Esophagus squamous epithelium (tissue), 5 donors: ENCODE measurements at regions not wholly inside any gene's neighbourhood (a gene's known extent, or its start where the extent isn't known, plus 50 kb on each side); places are given as distances from the start of the nearest gene placed in this dataset.
A peak's percentile ranks its signal among the peaks of the same experiment; 100 is the strongest.
"Not testable (repeated sequence)": the region's sequence is repeated elsewhere in the genome, so short reads cannot be mapped to it uniquely, and the experiment has no call there.

ENCODE experiments used
- DNase-seq: peaks from one replicate; lab custom pipeline; 2025; lab: John Stamatoyannopoulos, UW
- H3K27ac ChIP-seq, 4 donors: fragments of 200-600 bp; sonication (generic); one replicate each; pipeline ENCODE4 v1.5.1; 2016 to 2019; ENCODE audit warnings: mild to moderate bottlenecking in 1 of 4
- H3K27me3 ChIP-seq, 4 donors: fragments of 200-600 bp; sonication (generic); 1 replicate in 3 of 4; 2 replicates in 1 of 4; pipeline versions ENCODE4 v1.5.1 to v1.6.0; 2017 to 2021; ENCODE audit warnings: antibody characterized with exemption in 1 of 4
- H3K36me3 ChIP-seq, 3 donors: fragments of 200-600 bp; sonication (generic); one replicate each; pipeline ENCODE4 v1.5.1; 2016 to 2019
- H3K4me1 ChIP-seq, 3 donors: fragments of 200-600 bp; sonication (generic); one replicate each; pipeline ENCODE4 v1.5.1; 2017 to 2019
- H3K4me3 ChIP-seq, 4 donors: fragments of 200-600 bp; sonication (generic); 1 replicate in 3 of 4; 2 replicates in 1 of 4; pipeline ENCODE4 v1.5.1; 2016 to 2019; ENCODE audit warnings: mild to moderate bottlenecking in 2 of 4, moderate library complexity in 1 of 4
- H3K9me3 ChIP-seq, 3 donors: fragments of 200-600 bp; sonication (generic); one replicate each; pipeline ENCODE4 v1.5.1; 2016 to 2019
- POLR2A ChIP-seq, 4 donors: fragments of 450-650 bp; IDR thresholded peaks; one replicate each; pipeline ENCODE4 v1.6.1; 2017; ENCODE audit warnings: antibody characterized with exemption in 4 of 4, mild to moderate bottlenecking in 4 of 4, moderate library complexity in 3 of 4
- WGBS, 2 donors: methylation state at CpG; one replicate each; pipeline ENCODE4 v1.1.5; 2018; 5-methylcytosine and 5-hydroxymethylcytosine counted together
- intact Hi-C: fragments of 100-400 bp; cut with DNase I; formaldehyde crosslinking; loops from one replicate; pipeline ENCODE4 v1.15.0; 2022
- TF ChIP-seq, protein P1 (sequence below), 6 experiments: fragments of 450-650 bp in 4 of 6; fragments of 200-600 bp in 2 of 6; sonication (generic) in 2 of 6; IDR thresholded peaks; one replicate each; pipeline ENCODE4 v1.5.1; 2016 to 2019; ENCODE audit warnings: antibody characterized with exemption in 6 of 6, mild to moderate bottlenecking in 4 of 6, moderate library complexity in 4 of 6
- donor health status: DM: yes; HTN: yes; CAD: no.

DNA sequence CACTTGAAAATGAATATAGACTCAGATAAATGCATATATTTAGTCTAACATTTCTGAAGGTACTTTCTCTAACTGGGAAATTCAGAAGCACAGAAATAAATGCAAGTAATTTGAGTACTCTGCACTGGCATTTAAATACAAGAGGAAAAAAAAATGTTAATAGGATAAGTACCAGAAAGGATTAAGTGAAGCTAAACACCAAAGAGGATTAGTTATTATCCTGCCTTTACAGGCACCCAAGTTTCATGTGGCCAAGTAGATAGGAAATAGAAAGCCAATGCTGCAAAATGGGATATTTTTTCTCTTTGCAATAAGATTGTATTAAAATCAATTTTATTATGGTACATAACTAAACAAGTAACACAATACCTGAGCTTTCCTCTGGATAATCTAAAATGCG, 762.5 kb downstream of the PCDH7 start:
- Histone ChIP-seq H3K27me3 (no peaks in the 10 kb centered on the region), H3K4me3 (no peak overlapping the region), H3K4me1 (no peaks in the 10 kb centered on the region), H3K27ac (no peak overlapping the region), H3K36me3 (no peaks in the 10 kb centered on the region), H3K9me3 (no peaks in the 10 kb centered on the region)
- TF ChIP-seq POLR2A (IDR thresholded peaks at IDR 0.05), result no peak
- TF ChIP-seq, protein P1, sequence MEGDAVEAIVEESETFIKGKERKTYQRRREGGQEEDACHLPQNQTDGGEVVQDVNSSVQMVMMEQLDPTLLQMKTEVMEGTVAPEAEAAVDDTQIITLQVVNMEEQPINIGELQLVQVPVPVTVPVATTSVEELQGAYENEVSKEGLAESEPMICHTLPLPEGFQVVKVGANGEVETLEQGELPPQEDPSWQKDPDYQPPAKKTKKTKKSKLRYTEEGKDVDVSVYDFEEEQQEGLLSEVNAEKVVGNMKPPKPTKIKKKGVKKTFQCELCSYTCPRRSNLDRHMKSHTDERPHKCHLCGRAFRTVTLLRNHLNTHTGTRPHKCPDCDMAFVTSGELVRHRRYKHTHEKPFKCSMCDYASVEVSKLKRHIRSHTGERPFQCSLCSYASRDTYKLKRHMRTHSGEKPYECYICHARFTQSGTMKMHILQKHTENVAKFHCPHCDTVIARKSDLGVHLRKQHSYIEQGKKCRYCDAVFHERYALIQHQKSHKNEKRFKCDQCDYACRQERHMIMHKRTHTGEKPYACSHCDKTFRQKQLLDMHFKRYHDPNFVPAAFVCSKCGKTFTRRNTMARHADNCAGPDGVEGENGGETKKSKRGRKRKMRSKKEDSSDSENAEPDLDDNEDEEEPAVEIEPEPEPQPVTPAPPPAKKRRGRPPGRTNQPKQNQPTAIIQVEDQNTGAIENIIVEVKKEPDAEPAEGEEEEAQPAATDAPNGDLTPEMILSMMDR (IDR thresholded peaks at IDR 0.05), result no peak
- DNase-seq, result no peak
- intact Hi-C loops, result no loop called here
- 80 to 92% methylated on average over 1 of the region's 1 CpG for WGBS, 2 donors

DNA sequence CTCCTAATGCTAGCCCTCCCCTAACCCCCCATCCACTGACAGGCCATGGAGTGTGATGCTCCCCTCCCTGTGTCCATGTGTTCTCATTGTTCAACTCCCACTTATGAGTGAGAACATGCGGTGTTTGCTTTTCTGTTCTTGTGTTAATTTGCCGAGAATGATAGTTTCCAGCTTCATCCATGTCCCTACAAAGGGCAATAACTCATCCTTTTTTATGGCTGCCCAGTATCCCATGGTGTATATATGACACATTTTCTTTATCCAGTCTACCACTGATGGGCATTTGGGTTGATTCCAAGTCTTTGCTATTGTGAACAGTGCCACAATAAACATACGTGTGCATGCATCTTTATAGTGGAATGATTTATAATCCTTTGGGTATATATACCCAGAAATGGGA, 779.0 kb downstream of the PCDH7 start:
- H3K4me3 ChIP-seq, H3K27ac ChIP-seq, H3K4me1 ChIP-seq, H3K27me3 ChIP-seq, H3K36me3 ChIP-seq, intact Hi-C loops, DNase-seq, H3K9me3 ChIP-seq: not testable (repeated sequence)
- 68 to 80% methylated on average over 3 of the region's 3 CpGs for WGBS, 2 donors

DNA sequence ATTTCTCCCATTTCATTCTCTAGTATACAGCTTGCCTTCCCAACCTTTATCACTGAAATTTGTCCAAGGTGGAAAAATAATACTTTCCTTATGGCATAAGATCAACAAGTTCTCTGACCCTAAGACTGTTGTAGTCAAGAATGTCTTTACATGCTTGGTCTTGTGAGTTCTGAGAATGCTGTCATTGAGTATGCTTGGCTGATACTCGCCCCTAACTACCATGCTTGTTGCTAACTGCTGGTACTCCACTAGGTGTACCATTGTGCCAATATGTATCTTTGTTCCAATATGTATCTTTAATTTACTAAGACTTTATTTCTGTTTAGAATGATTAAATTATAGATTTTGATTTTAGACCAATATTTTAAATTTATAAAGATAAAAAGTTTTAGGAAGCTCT, 796.4 kb downstream of the PCDH7 start:
- TF ChIP-seq, protein P1 (IDR thresholded peaks at IDR 0.05), result no peak
- TF ChIP-seq POLR2A (IDR thresholded peaks at IDR 0.05), result no peak
- no peak for DNase-seq
- no peaks in the 10 kb centered on the region for H3K9me3 ChIP-seq
- intact Hi-C loops, result no loop called here
- H3K27ac ChIP-seq, result no peak overlapping the region
- H3K4me3 ChIP-seq, result no peak overlapping the region
- WGBS, 2 donors, result 39 to 44% methylated on average over 1 of the region's 1 CpG
- H3K27me3 ChIP-seq, result no peaks in the 10 kb centered on the region
- H3K4me1 ChIP-seq, result peaks cover 0 to 9% (median 0%) of the 10 kb centered on the region in 3 donors
- H3K36me3 ChIP-seq, result no peaks in the 10 kb centered on the region

DNA sequence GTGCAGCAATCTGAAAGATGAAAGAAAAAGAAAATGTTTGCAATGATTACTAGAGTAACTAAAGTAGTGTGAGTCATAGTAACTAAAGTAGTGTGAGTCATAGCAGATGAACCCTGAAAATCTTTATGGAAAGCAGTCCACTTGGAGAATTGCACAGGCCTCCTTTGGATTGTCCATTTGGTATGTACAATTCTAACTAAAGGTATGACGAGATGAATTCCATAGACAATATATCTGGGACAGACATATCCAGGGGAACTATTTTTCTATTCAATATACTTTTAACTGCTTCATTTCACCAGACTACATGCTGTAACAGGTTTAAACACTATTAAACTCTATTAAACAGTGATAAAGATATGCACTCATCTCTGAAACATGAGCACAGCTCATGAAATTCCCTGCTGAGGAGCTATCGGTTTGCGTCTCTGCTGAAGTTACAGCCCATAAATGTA, 798.7 kb downstream of the PCDH7 start:
- intact Hi-C loops, result no loop called here
- no peaks in the 10 kb centered on the region for H3K36me3 ChIP-seq
- no peaks in the 10 kb centered on the region for H3K27me3 ChIP-seq
- no peaks in the 10 kb centered on the region for H3K9me3 ChIP-seq
- 38 to 65% methylated on average over 3 of the region's 3 CpGs for WGBS, 2 donors
- peaks cover 0 to 9% (median 0%) of the 10 kb centered on the region in 3 donors for H3K4me1 ChIP-seq
- DNase-seq, result no peak
- no peak overlapping the region for H3K4me3 ChIP-seq
- no peak overlapping the region for H3K27ac ChIP-seq
- TF ChIP-seq, protein P1 (IDR thresholded peaks at IDR 0.05), result no peak
- TF ChIP-seq POLR2A (IDR thresholded peaks at IDR 0.05), result no peak

DNA sequence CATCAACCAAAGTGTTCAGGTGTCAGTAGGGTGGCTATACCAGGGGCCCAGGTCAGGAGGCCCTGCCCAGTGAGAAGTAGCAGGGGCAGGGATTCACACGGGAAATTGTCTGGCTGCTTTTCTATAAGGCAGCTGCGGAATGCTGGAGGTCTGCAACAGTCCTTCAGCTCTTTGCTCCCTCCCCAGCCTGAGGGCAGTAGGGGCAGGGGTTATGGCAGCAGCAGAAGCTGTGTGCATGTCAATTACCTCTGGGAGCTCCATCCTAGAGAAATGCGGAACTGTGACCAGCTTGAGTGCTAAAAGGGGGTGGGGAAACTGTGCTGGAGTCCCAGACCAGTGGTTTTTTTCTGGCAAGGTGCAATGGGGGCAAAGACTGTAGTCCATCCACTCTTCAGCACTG, 810.4 kb downstream of the PCDH7 start:
- TF ChIP-seq, protein P1 (IDR thresholded peaks at IDR 0.05), result no peak
- no peak for TF ChIP-seq POLR2A (IDR thresholded peaks at IDR 0.05)
- 83 to 100% methylated on average over 1 of the region's 3 CpGs for WGBS, 2 donors
- intact Hi-C loops, result no loop called here
- Histone ChIP-seq H3K27ac (no peak overlapping the region), H3K36me3 (no peaks in the 10 kb centered on the region), H3K27me3 (no peaks in the 10 kb centered on the region), H3K9me3 (no peaks in the 10 kb centered on the region), H3K4me3 (no peak overlapping the region), H3K4me1 (no peaks in the 10 kb centered on the region)
- DNase-seq, result no peak

DNA sequence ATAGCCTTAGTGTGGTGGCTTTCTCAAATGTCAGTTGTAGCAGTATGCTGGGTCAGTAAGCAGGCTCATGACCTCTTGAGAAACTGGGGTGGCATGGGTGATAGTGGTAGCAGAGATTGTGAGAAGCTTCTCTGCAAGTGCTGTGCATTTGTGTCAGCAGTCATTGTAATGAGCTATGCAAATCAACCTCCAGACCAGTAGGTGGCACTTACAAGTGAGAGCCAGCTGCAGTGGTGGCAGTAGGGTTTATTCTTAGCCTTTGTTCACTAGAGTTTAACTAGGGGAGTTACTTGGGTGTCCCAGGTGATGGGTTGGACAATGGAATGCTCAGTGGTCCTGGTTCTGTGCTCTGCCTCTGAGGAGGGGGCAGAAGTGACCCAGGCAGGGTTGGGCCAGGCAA, 818.7 kb downstream of the PCDH7 start:
- intact Hi-C loops, result no loop called here
- no peak for DNase-seq
- TF ChIP-seq, protein P1 (IDR thresholded peaks at IDR 0.05), result peak in 1 of 6 experiments; percentile 10
- TF ChIP-seq POLR2A (IDR thresholded peaks at IDR 0.05), result no peak
- no peak overlapping the region for H3K4me3 ChIP-seq
- no peaks in the 10 kb centered on the region for H3K4me1 ChIP-seq
- no peaks in the 10 kb centered on the region for H3K9me3 ChIP-seq
- H3K27me3 ChIP-seq, result no peaks in the 10 kb centered on the region
- H3K36me3 ChIP-seq, result no peaks in the 10 kb centered on the region
- H3K27ac ChIP-seq, result no peak overlapping the region
